MM.1S (cell line): ENCODE measurements at regions not wholly inside any gene's neighbourhood (a gene's known extent, or its start where the extent isn't known, plus 50 kb on each side); places are given as distances from the start of the nearest gene placed in this dataset.

Experiments
- CTCF ChIP-seq: fragments of 300-600 bp; sonication (generic); IDR thresholded peaks from 2 replicates; pipeline ENCODE4 v1.5.1; 2016; ENCODE audit warnings: antibody characterized with exemption, low read length, mixed read lengths
- EZH2 ChIP-seq: fragments of 300-600 bp; sonication (generic); optimal IDR thresholded peaks from 2 replicates; pipeline ENCODE3; 2017; ENCODE audit warnings: low read depth, mild to moderate bottlenecking, antibody characterized with exemption, low read length, mixed read lengths
- EZH2phosphoT487 ChIP-seq: fragments of 300-600 bp; sonication (generic); IDR thresholded peaks from 2 replicates; pipeline ENCODE4 v1.6.1; 2018; ENCODE audit warnings: antibody characterized with exemption, low read length

GRCh38 chr11:106281455-106282173 is 204.2 kb downstream of the AASDHPPT start:
- no peak for TF ChIP-seq CTCF
- no peak for TF ChIP-seq EZH2
- no peak for TF ChIP-seq EZH2phosphoT487
